ENCODE measurements at regions not wholly inside any gene's neighbourhood (a gene's known extent, or its start where the extent isn't known, plus 50 kb on each side); places are given as distances from the start of the nearest gene placed in this dataset.
A peak's percentile ranks its signal among the peaks of the same experiment; 100 is the strongest.

DNA sequence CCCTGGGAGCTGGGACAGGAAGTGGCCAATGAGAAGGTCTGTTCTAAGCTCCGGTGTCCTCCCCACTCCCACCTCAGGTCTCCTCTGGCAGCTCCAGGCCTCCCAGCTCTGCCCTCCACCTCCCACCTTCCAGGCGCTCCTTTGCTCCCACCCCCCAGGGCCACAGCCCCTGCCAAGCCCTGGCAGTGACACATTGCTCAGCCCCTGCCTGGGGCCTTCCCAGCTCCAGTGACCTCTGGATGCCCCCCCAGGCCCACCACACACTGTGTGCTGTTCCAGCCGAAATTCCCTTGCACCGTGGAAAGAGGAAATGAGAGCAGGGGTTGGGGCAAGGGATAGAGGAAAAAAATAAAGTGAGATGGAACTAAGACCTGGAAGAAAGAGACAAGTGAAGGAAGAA is 289.6 kb downstream of the CYP26B1 start:
- Mint-ChIP-seq H3K9me3 (peaks cover 4 to 15% of the 10 kb centered on the region in 2 donors), H3K4me3 (no peak overlapping the region), H3K4me1 (no peaks in the 10 kb centered on the region), H3K27ac (peak overlapping the region in 1 of 2 donors; percentile 45), H3K27me3 (peaks cover 8% of the 10 kb centered on the region)
- no peak for ATAC-seq
- DNase-seq, result no peak

DNA sequence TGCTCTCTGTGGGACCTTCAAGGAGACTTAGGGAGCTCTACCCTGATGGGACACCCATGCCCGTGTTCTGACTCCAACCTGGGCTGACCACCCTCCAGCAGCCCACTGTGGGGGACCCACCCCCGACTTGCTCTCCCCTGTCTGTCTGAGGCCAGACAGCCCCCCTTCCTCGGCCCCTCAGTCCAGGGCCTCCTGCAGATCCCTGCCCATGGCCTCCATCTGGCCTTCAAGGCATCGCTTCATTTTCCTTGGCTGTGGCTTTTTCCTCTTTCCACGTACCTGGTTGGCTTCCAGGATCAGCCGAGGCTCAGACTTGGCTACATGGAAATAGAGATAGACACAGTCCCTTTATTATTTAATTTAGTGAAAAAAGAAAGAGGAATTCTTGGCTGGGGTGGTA is 290.0 kb downstream of the CYP26B1 start:
- Mint-ChIP-seq H3K9me3 (peaks cover 4 to 15% of the 10 kb centered on the region in 2 donors), H3K27me3 (peaks cover 9% of the 10 kb centered on the region), H3K4me3 (no peak overlapping the region), H3K27ac (no peak overlapping the region), H3K4me1 (no peaks in the 10 kb centered on the region)
- DNase-seq (no peak), ATAC-seq (no peak)

DNA sequence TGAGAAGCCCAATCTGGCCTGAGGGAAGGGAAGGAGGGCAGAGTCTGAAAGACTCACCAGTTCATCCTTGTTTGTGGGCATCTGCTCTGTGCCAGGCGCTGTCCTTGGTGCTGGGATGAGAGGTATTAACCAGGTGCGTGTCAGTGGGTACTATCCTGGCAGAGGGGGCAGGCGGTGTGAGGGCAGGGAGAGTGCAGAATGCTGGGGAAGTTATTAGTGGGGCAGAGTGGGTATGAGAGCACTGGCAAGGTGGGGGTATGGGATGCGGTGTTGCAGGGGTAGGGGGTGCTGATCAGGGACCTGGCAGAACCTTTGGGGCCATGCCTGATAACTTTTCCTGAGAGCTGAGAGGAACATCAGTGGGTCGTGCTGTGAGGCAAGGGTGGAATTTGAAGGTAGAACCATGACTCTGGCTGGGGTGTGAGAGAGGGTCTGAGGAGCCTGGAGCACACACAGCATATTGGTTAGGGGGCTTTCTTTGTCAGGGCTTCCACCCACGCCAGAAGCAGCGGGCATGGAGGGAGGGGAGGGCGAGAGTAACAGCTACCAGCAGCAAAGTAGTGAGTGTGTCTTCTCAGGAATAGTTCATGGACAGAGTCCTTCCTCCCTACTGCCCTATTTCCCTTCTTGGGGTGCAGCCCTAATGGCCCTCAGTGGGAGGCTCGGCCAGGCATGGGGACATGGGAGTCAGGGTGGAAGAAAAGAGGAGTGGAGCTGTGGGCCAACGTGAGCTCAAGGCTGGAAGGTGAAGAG is 290.7 kb downstream of the CYP26B1 start:
- DNase-seq (no peak), ATAC-seq (no peak)

DNA sequence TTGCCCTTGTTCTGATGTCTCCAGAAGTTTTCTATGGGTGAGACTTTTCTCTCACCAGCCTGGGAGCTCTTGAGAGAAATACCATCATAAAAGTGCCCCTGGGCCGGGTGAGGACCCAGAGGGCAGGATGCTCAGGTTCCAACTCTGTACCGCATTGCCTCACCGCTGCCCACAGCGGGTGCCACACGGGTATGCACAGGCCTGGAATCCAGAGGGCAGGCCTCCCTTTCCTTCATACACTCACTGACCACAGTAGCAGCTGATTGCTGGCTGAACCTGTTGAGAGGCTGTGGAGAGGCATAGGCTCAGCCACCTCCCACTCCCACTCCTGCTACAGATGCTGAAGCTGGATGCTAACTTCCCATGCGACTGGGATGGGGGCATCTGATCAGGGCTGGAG is 293.8 kb downstream of the CYP26B1 start:
- Mint-ChIP-seq H3K27me3 (peaks cover 28% of the 10 kb centered on the region), H3K4me3 (no peak overlapping the region), H3K9me3 (peaks cover 4 to 15% of the 10 kb centered on the region in 2 donors), H3K27ac (peak overlapping the region in 1 of 2 donors; percentile 54), H3K4me1 (no peaks in the 10 kb centered on the region)
- DNase-seq (no peak), ATAC-seq (no peak)

More for the DNA sequence above, 290.7 kb downstream of the CYP26B1 start:
- Mint-ChIP-seq H3K27me3 (peaks cover 16% of the 10 kb centered on the region), H3K4me1 (no peaks in the 10 kb centered on the region), H3K4me3 (no peak overlapping the region), H3K27ac (peak overlapping the region in 1 of 2 donors; percentile 35), H3K9me3 (peaks cover 4 to 15% of the 10 kb centered on the region in 2 donors)

DNA sequence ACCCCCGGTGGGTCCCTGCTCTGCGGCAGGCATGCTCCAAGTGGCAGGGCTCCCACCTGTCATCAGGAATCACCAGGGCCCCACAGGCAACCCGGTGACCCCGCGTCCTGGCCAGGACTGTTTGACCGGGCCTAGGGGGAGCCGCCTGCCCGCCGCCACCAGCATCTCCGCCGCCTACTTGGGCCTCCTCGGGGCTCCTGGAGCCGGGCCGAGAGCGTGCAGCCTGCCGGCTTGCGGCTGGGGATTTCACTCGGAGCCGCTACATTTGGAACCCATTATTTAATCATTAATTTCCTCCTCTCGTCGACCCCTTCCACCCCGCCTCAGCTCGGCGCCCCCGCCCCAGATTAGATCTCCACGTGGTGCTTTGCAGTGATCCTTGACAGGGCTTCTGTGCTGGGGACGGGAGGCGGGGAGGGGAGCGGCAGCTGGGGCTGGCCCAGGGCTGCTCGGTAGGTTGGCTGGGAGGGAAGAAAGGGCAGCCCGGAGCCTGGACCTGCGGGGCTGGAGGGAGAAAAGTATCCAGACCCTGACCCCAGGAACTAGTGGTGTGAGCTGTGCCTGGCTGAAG is 295.4 kb downstream of the CYP26B1 start:
- no peaks in the 10 kb centered on the region for H3K4me1 Mint-ChIP-seq
- H3K27ac Mint-ChIP-seq, result no peak overlapping the region
- peaks cover 4 to 15% of the 10 kb centered on the region in 2 donors for H3K9me3 Mint-ChIP-seq
- ATAC-seq (peak; percentile 16), DNase-seq (no peak)
- peaks cover 20% of the 10 kb centered on the region for H3K27me3 Mint-ChIP-seq
- no peak overlapping the region for H3K4me3 Mint-ChIP-seq

DNA sequence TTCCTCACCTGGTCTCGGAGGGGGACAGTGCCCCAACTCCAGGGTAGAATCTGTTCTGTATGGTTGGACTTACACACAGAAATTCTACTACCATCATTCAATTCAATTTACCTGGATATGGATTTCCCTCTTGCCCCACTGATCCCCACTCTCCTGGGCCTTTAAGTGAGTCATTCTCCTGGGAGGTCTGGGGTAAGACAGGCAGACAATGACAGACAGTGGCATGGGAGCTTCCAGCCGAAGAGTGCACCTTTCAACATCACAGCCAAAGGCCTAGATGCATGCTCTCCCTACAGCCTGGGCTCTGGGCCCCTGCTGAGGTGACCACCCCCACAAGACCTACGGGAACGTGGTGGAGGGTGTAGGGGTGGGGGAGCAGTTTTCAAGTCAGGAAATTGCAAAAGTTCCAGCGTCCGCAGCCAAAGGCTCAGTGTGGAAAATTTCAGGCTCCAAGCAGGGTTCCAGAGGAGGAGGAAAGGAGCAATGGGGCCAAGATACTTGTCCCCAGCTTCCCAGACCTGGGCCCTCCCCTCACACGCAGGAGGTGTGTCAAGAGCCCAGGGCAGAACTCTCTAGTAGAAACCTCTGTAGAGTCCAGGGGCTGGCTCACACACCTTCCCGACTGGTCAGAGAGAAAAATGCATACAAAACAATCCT is 296.4 kb downstream of the CYP26B1 start:
- Mint-ChIP-seq H3K4me3 (no peak overlapping the region), H3K27ac (peak overlapping the region in 1 of 2 donors; percentile 29)

DNA sequence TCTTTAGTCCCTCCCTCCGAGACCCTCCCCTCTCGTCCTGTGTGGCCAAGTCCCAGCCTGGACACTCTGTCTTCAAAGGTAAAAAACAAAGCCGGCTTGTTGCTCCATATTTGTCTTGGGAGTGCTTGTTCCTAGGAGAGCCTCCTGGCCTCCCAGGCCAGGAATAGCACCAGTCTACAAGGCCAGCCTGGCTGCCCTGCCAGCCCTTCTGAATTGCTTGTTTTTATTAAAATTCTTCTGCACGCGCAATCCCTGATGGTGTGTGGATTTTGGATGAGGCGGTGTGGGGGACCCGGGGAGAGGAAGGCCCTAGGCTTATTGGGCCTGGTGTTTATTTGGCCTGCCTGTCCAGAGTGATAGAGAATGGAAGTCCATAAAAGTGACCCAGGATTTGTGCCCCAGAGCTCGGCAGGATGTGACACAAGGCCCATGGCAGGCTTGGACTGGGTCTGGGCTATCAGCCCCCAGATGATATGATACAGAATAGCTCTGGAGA is 297.3 kb downstream of the CYP26B1 start:
- no peak for DNase-seq
- Mint-ChIP-seq H3K27ac (no peak overlapping the region), H3K4me3 (no peak overlapping the region), H3K4me1 (no peaks in the 10 kb centered on the region), H3K9me3 (peaks cover under 1 to 4% of the 10 kb centered on the region in 2 donors), H3K27me3 (peaks cover 20% of the 10 kb centered on the region)
- no peak for ATAC-seq

More for the DNA sequence above, 296.4 kb downstream of the CYP26B1 start:
- no peak for DNase-seq
- Mint-ChIP-seq H3K27me3 (peaks cover 20% of the 10 kb centered on the region), H3K9me3 (peaks cover 4 to 10% of the 10 kb centered on the region in 2 donors), H3K4me1 (no peaks in the 10 kb centered on the region)
- no peak for ATAC-seq

DNA sequence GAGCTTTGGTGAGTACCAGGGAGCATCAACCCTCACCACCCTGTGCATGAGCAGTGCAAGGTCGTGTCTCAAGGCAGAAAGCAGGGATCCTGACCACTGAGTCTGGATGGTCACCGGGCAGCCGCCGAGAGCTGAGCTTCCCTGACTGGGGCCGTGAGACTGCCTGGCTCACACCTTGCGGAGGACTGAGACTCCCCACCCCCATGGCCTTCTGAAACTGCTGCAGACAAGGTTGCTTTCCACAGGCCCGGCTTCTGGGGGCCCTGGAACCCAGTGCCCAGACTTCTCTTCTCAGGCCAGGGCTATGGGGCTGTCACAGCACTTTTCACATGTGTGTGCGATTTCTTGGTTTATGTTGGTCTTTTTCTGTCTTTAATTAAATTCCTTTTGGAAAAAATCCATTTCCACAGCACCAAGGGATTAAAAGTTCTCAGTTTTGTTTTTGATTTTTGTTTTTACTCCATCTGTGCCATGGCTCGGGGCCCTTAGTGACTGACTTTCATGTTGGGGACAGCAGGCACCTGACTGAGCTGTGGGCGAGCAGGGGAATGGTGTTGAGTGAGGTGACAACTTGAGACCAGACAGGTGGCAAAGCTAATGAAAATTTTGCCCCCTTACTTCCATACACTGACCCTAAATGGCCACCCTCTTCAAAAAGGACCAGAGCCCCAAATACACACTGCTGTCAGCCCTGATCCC is 297.9 kb downstream of the CYP26B1 start:
- Mint-ChIP-seq H3K9me3 (no peaks in the 10 kb centered on the region), H3K4me1 (no peaks in the 10 kb centered on the region), H3K27ac (no peak overlapping the region), H3K27me3 (peaks cover 20% of the 10 kb centered on the region), H3K4me3 (no peak overlapping the region)
- DNase-seq (no peak), ATAC-seq (no peak)

DNA sequence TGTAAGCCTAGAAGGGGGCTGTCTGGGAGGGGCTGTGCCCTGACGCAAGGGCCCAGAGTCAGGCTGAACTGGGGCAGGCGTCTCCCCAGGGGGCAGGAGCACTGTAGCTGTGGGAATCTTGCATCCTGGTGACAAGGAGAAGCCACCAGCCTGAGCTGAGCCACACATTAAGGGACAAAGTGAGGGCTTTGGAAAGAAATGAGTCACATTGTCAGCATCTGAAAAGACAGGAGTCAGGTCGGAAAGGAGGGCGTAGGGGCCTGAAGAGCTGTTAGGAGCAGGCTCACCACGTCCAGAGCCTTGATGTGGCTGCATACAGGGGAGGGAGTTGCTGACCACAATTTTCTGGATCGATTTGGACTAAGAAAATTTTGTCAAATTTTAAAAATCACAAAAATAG is 298.6 kb downstream of the CYP26B1 start:
- ATAC-seq (no peak), DNase-seq (no peak)
- Mint-ChIP-seq H3K27ac (no peak overlapping the region), H3K4me3 (no peak overlapping the region), H3K27me3 (peaks cover 20% of the 10 kb centered on the region), H3K4me1 (no peaks in the 10 kb centered on the region), H3K9me3 (no peaks in the 10 kb centered on the region)

DNA sequence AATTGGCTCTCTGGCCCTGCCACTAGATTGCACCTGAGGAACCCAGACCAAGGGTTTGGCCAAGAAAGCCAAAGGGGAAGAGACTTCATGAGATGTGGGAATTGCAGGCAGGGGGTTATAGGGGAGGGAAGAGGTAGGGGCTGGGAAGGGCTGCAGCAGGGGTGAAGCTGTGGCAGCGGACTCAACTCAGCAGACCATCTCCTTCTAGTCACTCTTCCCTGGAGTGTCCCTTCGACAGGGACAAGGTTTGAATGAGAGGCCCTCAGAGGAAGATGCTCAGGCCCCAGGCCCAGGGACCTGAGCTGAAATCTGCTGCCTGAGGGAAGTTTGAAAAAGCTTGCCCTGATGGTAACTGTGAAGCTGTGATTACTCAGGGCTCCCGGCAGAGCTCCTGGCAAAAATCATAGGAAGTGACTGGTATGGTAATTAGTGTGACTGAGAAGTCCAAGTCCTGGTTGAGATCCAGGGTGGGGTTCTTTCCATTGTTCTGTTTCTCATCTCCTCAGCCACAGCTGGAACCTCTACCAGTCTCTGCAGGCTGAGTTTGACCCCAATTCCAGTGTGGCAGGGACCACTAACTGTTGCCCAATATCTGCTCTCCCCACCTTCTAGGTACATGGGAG is 300.9 kb downstream of the CYP26B1 start:
- DNase-seq (no peak), ATAC-seq (no peak)
- Mint-ChIP-seq H3K4me3 (no peak overlapping the region), H3K27me3 (peaks cover 12% of the 10 kb centered on the region), H3K4me1 (no peaks in the 10 kb centered on the region), H3K9me3 (no peaks in the 10 kb centered on the region), H3K27ac (no peak overlapping the region)

DNA sequence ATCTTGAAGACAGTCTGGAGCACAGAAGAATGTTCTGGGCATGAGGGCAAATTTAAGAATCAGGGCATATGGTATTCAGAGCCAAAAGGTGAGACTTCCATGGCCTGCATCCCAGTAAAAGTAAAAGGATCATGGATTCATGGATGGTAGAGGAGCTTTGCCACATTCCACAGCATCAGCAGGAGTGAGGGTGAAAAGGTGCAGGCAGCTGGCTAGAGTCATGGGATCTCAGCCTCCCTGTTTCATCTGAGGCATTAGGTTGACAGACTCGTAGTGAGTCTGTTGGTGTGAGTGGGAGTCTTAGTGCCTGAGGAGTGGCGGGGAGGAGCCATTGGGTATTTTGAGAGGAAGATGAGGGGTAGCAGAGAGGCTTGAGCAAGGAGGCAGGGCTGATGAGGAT is 301.6 kb downstream of the CYP26B1 start:
- Mint-ChIP-seq H3K27me3 (peaks cover 10% of the 10 kb centered on the region), H3K27ac (no peak overlapping the region)

DNA sequence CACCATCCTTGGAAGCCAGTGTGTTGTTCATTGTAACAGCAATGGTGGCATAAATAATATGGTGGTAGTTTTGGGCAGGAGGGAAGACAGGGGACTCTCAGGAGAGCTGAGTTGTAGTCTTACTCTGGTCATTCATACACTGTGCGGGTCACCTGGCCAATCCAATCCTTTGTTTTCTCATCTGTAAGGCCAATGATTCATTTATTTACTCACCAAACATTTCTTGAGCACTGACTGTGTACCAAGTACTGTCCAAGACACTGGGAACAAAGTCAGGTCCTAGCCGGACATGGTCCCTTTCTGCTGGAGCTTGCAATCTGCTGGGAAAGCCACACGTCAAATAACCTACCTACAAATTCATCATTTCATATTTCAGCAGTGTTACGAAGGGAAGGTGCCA is 302.7 kb downstream of the CYP26B1 start:
- H3K9me3 Mint-ChIP-seq, result no peaks in the 10 kb centered on the region

More for the DNA sequence above, 301.6 kb downstream of the CYP26B1 start:
- no peak for DNase-seq
- ATAC-seq, result no peak
- H3K4me1 Mint-ChIP-seq, result no peaks in the 10 kb centered on the region
- H3K9me3 Mint-ChIP-seq, result no peaks in the 10 kb centered on the region
- no peak overlapping the region for H3K4me3 Mint-ChIP-seq

DNA sequence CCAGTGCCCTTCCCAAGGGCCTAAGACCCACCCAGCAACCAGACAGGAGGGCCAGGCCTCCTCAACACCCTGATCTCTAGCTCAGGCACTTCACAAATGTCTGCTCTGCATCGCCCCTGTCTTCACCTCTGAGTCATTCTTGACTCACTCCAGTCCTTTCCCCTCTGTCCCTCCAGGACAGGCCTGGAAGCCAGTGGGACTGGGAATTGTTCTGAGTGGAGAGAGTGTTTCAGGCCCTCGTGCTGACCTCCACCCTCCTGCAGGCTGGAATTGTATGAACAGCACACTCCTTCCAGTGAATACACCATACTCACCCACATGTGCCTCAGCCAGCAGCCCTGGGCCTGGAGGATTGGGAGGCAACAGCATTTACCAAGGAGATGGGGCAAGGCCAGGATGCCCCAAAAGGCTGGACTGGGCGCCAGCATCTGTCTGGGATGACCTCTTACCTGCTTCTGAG is 304.2 kb downstream of the CYP26B1 start:
- Mint-ChIP-seq H3K27me3 (peaks cover 7% of the 10 kb centered on the region), H3K4me3 (no peak overlapping the region), H3K9me3 (no peaks in the 10 kb centered on the region), H3K4me1 (no peaks in the 10 kb centered on the region), H3K27ac (no peak overlapping the region)
- no peak for ATAC-seq
- no peak for DNase-seq

More for the DNA sequence above, 302.7 kb downstream of the CYP26B1 start:
- DNase-seq, result no peak
- ATAC-seq, result no peak
- no peak overlapping the region for H3K4me3 Mint-ChIP-seq
- no peaks in the 10 kb centered on the region for H3K4me1 Mint-ChIP-seq
- H3K27ac Mint-ChIP-seq, result no peak overlapping the region
- peaks cover 7% of the 10 kb centered on the region for H3K27me3 Mint-ChIP-seq

DNA sequence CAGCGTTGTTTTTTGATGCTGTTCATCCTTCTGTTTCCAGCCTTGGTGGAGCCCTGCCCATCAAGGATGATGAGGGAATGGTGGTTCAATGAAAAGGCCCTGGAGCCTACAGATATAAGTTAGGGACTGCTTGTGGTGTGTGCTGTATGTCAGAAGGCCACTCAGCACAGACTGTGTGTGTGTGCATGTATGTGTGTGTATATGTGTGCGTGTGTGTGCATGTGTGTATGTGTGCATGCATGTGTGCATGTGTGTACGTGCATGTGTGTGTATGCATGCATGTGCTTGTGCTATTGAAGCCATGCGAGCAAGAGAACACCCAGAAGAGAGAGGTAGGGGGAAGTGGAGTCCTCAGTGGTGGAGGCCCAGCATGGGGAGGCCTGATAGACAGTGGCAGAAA is 304.9 kb downstream of the CYP26B1 start:
- Mint-ChIP-seq H3K27ac (no peak overlapping the region), H3K27me3 (peaks cover 7% of the 10 kb centered on the region), H3K9me3 (no peaks in the 10 kb centered on the region), H3K4me1 (no peaks in the 10 kb centered on the region), H3K4me3 (no peak overlapping the region)
- no peak for DNase-seq
- ATAC-seq, result peak; percentile 15

DNA sequence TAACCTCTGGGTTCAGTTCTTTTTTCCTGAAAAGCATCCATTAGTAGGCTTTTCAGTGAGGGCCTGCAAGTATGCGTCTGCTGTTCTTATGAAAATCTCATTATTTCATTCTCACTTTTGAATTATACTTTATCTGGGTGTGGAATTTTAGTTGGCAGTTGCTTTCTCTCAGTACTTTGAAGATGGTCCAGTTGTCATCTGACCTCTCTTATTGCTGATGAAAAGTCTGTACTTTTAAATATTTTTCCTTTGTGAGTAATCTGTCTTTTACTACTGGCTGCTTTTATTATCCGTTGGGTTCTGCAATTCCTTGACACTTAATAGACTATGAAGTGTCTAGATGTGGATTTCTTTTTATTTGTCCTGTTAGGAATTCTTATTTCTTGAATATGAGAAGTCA is 307.8 kb downstream of the CYP26B1 start:
- Mint-ChIP-seq H3K9me3 (no peaks in the 10 kb centered on the region), H3K4me1 (no peaks in the 10 kb centered on the region), H3K27me3 (peaks cover 7% of the 10 kb centered on the region), H3K4me3 (no peak overlapping the region), H3K27ac (no peak overlapping the region)
- DNase-seq (no peak), ATAC-seq (no peak)
